ENCODE measurements at regions not wholly inside any gene's neighbourhood (a gene's known extent, or its start where the extent isn't known, plus 50 kb on each side); places are given as distances from the start of the nearest gene placed in this dataset.

DNA sequence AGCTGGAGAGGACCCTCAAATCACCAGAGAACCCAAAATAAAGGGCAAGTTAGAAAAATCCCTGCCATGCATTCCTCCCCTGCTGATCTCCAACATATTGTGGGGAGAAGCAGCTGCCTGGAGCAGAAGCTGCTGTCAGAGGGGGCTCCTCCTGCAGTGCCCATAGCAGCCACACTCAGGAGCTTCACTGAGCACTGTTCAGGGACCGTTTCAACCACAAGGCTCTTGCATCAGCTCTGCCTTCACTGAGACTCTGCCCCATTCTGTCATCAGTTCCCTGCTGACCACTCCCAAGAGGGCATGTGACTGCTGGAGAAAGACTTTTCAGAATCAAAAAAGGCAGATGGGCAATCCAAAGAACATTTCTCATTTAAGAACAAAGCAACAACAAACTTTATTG is 392.7 kb downstream of the GALC start:
- H3K79me2 ChIP-seq (ENCODE audit: insufficient read depth, low read length), result no peaks in the 10 kb centered on the region
- POLR2A ChIA-PET, result no interaction called here
- FAIRE-seq, result no peak
- no peak for TF ChIP-seq SP2 (CRISPR knock-in tag; IDR thresholded peaks at IDR 0.05)
- H3K9me3 ChIP-seq (ENCODE audit: low read length), result peaks cover 44% of the 10 kb centered on the region
- no peaks in the 10 kb centered on the region for H4K20me1 ChIP-seq (ENCODE audit: insufficient read depth, low read length)
- no peaks in the 10 kb centered on the region for H3K27me3 ChIP-seq (ENCODE audit: control insufficient read depth in 1 of 2, insufficient read depth in 2 of 2, low read length in 2 of 2)
- 0% methylated on average over 1 of the region's 1 CpG for WGBS (ENCODE audit: low lambda C conversion rate)
- H3K4me1 ChIP-seq (ENCODE audit: insufficient read depth, low read length), result no peaks in the 10 kb centered on the region
- no peak for DNase-seq (ENCODE audit: low spot score)
- ATAC-seq, result no peak
- CTCF ChIA-PET (ENCODE audit: low intra/inter-chr PET ratio, low total read pairs), result no interaction called here
- no peak overlapping the region for H3K9ac ChIP-seq (ENCODE audit: insufficient read depth, low read depth, low read length)
- in situ Hi-C loops (cut with HindIII; ENCODE audit: extremely low pct_ligation_motif_present, low pct_unique_long_range_greater_than_20kb), result no loop called here
- H2AFZ ChIP-seq (ENCODE audit: low read length), result no peak overlapping the region
- no peak overlapping the region for H3K4me2 ChIP-seq (ENCODE audit: low read depth, low read length)
- H3K27ac ChIP-seq (ENCODE audit: extremely low read length, insufficient read depth, low read length), result no peak overlapping the region
- H3K36me3 ChIP-seq (replicated peaks in 1 of 2; ENCODE audit: control insufficient read depth in 1 of 2, insufficient read depth in 2 of 2, low read length in 2 of 2), result no peaks in the 10 kb centered on the region
- BruUV-seq (replicated peaks), result no TSS peak
- intact Hi-C loops (cut with micrococcal nuclease; ENCODE audit: unreplicated experiment), result no loop called here
- H3K4me3 ChIP-seq (replicated peaks in 1 of 3; ENCODE audit: insufficient read depth in 1 of 3, low read depth in 2 of 3, low read length in 3 of 3), result no peak overlapping the region

DNA sequence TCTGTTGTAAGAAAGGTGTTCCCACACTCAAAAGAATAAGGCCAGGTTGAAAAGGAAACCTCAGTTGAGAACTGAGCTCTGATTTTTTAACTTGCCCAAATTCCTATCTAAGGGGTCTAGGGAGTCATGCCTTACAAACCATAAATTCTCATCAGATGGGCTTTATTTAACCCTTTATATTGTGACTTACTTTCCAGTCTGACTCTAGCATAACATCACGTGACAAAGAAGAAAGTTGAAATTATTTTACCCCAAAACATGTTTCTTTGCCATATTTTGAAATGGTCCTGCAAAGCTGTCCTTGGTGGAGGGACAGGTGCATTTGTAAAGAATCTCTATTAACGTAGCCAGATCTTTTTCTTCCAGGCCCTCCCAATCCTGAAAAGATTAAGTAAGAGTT is 411.7 kb downstream of the GALC start:
- POLR2A ChIA-PET, result no interaction called here
- no peaks in the 10 kb centered on the region for H3K27me3 ChIP-seq (ENCODE audit: control insufficient read depth in 1 of 2, insufficient read depth in 2 of 2, low read length in 2 of 2)
- BruUV-seq (replicated peaks), result no TSS peak
- no peak overlapping the region for H3K9ac ChIP-seq (ENCODE audit: insufficient read depth, low read depth, low read length)
- no peak overlapping the region for H2AFZ ChIP-seq (ENCODE audit: low read length)
- in situ Hi-C loops (cut with HindIII; ENCODE audit: extremely low pct_ligation_motif_present, low pct_unique_long_range_greater_than_20kb) (no loop called here), intact Hi-C loops (cut with micrococcal nuclease; ENCODE audit: unreplicated experiment) (no loop called here)
- TF ChIP-seq PAWR (CRISPR knock-in tag; IDR thresholded peaks at IDR 0.05; ENCODE audit: borderline replicate concordance) (no peak), RAD51 (IDR thresholded peaks at IDR 0.05; ENCODE audit: borderline replicate concordance) (peak; percentile 53; the same call in 1 of the 2 replicates), TCF7 (IDR thresholded peaks at IDR 0.05; ENCODE audit: low read depth) (no peak), SMC3 (IDR thresholded peaks at IDR 0.05; ENCODE audit: low read length) (no peak)
- TF ChIP-seq, protein P1, sequence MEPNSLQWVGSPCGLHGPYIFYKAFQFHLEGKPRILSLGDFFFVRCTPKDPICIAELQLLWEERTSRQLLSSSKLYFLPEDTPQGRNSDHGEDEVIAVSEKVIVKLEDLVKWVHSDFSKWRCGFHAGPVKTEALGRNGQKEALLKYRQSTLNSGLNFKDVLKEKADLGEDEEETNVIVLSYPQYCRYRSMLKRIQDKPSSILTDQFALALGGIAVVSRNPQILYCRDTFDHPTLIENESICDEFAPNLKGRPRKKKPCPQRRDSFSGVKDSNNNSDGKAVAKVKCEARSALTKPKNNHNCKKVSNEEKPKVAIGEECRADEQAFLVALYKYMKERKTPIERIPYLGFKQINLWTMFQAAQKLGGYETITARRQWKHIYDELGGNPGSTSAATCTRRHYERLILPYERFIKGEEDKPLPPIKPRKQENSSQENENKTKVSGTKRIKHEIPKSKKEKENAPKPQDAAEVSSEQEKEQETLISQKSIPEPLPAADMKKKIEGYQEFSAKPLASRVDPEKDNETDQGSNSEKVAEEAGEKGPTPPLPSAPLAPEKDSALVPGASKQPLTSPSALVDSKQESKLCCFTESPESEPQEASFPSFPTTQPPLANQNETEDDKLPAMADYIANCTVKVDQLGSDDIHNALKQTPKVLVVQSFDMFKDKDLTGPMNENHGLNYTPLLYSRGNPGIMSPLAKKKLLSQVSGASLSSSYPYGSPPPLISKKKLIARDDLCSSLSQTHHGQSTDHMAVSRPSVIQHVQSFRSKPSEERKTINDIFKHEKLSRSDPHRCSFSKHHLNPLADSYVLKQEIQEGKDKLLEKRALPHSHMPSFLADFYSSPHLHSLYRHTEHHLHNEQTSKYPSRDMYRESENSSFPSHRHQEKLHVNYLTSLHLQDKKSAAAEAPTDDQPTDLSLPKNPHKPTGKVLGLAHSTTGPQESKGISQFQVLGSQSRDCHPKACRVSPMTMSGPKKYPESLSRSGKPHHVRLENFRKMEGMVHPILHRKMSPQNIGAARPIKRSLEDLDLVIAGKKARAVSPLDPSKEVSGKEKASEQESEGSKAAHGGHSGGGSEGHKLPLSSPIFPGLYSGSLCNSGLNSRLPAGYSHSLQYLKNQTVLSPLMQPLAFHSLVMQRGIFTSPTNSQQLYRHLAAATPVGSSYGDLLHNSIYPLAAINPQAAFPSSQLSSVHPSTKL (CRISPR knock-in tag; IDR thresholded peaks at IDR 0.05), result no peak
- no peak for ATAC-seq
- H3K27ac ChIP-seq (ENCODE audit: extremely low read length, insufficient read depth, low read length), result no peak overlapping the region
- H4K20me1 ChIP-seq (ENCODE audit: insufficient read depth, low read length), result no peaks in the 10 kb centered on the region
- CTCF ChIA-PET (ENCODE audit: low intra/inter-chr PET ratio, low total read pairs), result no interaction called here
- no peak for FAIRE-seq
- H3K9me3 ChIP-seq (ENCODE audit: low read length), result peaks cover 5% of the 10 kb centered on the region; the same call in 1 of the 2 replicates
- no peak overlapping the region for H3K4me2 ChIP-seq (ENCODE audit: low read depth, low read length)
- no peaks in the 10 kb centered on the region for H3K79me2 ChIP-seq (ENCODE audit: insufficient read depth, low read length)
- no peak overlapping the region for H3K4me3 ChIP-seq (replicated peaks in 1 of 3; ENCODE audit: insufficient read depth in 1 of 3, low read depth in 2 of 3, low read length in 3 of 3)
- WGBS (ENCODE audit: low lambda C conversion rate), result 4% methylated on average over 2 of the region's 2 CpGs
- H3K36me3 ChIP-seq (replicated peaks in 1 of 2; ENCODE audit: control insufficient read depth in 1 of 2, insufficient read depth in 2 of 2, low read length in 2 of 2), result no peaks in the 10 kb centered on the region
- DNase-seq (ENCODE audit: low spot score), result no peak
- H3K4me1 ChIP-seq (ENCODE audit: insufficient read depth, low read length), result no peaks in the 10 kb centered on the region
